DMS153 treated with DMSO at 0.1 percent for 48 hours (cell line): ENCODE measurements at regions not wholly inside any gene's neighbourhood (a gene's known extent, or its start where the extent isn't known, plus 50 kb on each side); places are given as distances from the start of the nearest gene placed in this dataset.
"Not testable (repeated sequence)": the region's sequence is repeated elsewhere in the genome, so short reads cannot be mapped to it uniquely, and the experiment has no call there.

Source experiments
- DNase-seq: peaks from one replicate; lab custom pipeline; 2025; ENCODE audit not compliant: unreplicated experiment; lab: John Stamatoyannopoulos, UW

GRCh38 chr4:138805736-138806135 lies 209.8 kb upstream of the NOCT start:
- DNase-seq: no peak

GRCh38 chr4:138804711-138805110 lies 210.9 kb upstream of the NOCT start:
- DNase-seq: no peak

- no peak for DNase-seq
Observed at GRCh38 chr4:138803051-138803450, 212.5 kb upstream of the NOCT start.

GRCh38 chr4:138802499-138802898 lies 213.1 kb upstream of the NOCT start:
- DNase-seq: no peak

- no peak for DNase-seq
Observed at GRCh38 chr4:138800421-138800820, 215.2 kb upstream of the NOCT start.

- DNase-seq: no peak
Observed at GRCh38 chr4:138798404-138798803, 217.2 kb upstream of the NOCT start.

- DNase-seq: no peak
Observed at GRCh38 chr4:138797646-138798045, 217.9 kb upstream of the NOCT start.

GRCh38 chr4:138796761-138797160 lies 218.8 kb upstream of the NOCT start:
- DNase-seq: no peak

GRCh38 chr4:138790706-138791340 lies 224.8 kb upstream of the NOCT start:
- no peak for DNase-seq

GRCh38 chr4:138789796-138790195 lies 225.8 kb upstream of the NOCT start:
- no peak for DNase-seq

GRCh38 chr4:138788857-138789256 lies 226.7 kb upstream of the NOCT start:
- DNase-seq: no peak

GRCh38 chr4:138788267-138788790 lies 227.3 kb upstream of the NOCT start:
- no peak for DNase-seq

- DNase-seq: not testable (repeated sequence)
Observed at GRCh38 chr4:138779761-138780160, 235.8 kb upstream of the NOCT start.

- DNase-seq: no peak
Observed at GRCh38 chr4:138775890-138776289, 239.7 kb upstream of the NOCT start.

- no peak for DNase-seq
Observed at GRCh38 chr4:138775489-138775888, 240.1 kb upstream of the NOCT start.

- no peak for DNase-seq
Observed at GRCh38 chr4:138774940-138775339, 240.6 kb upstream of the NOCT start.

GRCh38 chr4:138774125-138774524 lies 241.5 kb upstream of the NOCT start:
- not testable (repeated sequence) for DNase-seq

GRCh38 chr4:138773321-138773720 lies 242.3 kb upstream of the NOCT start:
- DNase-seq: no peak

- DNase-seq: no peak
Observed at GRCh38 chr4:138772366-138772765, 243.2 kb upstream of the NOCT start.

GRCh38 chr4:138770818-138771217 lies 244.8 kb upstream of the NOCT start:
- DNase-seq: no peak

- no peak for DNase-seq
Observed at GRCh38 chr4:138766332-138766731, 249.2 kb upstream of the NOCT start.

GRCh38 chr4:138765442-138765841 lies 250.1 kb upstream of the NOCT start:
- DNase-seq: no peak

GRCh38 chr4:138761638-138762220 lies 253.9 kb upstream of the NOCT start:
- no peak for DNase-seq
